Activated CD8-positive, alpha-beta T cell treated with anti-CD3 and anti-CD28 coated beads for 36 hours (primary cell): ENCODE measurements at regions not wholly inside any gene's neighbourhood (a gene's known extent, or its start where the extent isn't known, plus 50 kb on each side); places are given as distances from the start of the nearest gene placed in this dataset.

Experiments
- ATAC-seq: fragments of 200-7000 bp; cut with Tn5 transposase; one replicate; pipeline ENCODE4 v1.10.0; 2021; ENCODE audit warnings: mild to moderate bottlenecking, moderate library complexity
- CTCF ChIA-PET: fragments of 350-600 bp; sonication (Branson Sonifier 250); formaldehyde crosslinking; loops from one replicate; lab custom pipeline; 2021; ENCODE audit warnings: antibody characterized with exemption; lab: Charles Lee
- POLR2A ChIA-PET: fragments of 350-600 bp; sonication (Branson Sonifier 250); formaldehyde crosslinking; loops from one replicate; lab custom pipeline; 2021; ENCODE audit warnings: antibody characterized with exemption; lab: Charles Lee
- DNase-seq: peaks from one replicate; pipeline ENCODE4 v3.0.0-alpha.2; 2020
- H3K27ac Mint-ChIP-seq: one replicate; pipeline ENCODE4 v1.8.0; 2021; ENCODE audit warnings: mild to moderate bottlenecking, mixed read lengths
- H3K27me3 Mint-ChIP-seq: one replicate; pipeline ENCODE4 v1.8.0; 2021; ENCODE audit warnings: mixed read lengths
- H3K36me3 Mint-ChIP-seq: one replicate; pipeline ENCODE4 v1.8.0; 2021; ENCODE audit warnings: low read depth, mixed read lengths
- H3K4me1 Mint-ChIP-seq: one replicate; pipeline ENCODE4 v1.8.0; 2021; ENCODE audit warnings: low read depth, mixed read lengths
- H3K4me3 Mint-ChIP-seq: one replicate; pipeline ENCODE4 v1.8.0; 2021; ENCODE audit warnings: mild to moderate bottlenecking, moderate library complexity, mixed read lengths
- H3K9me3 Mint-ChIP-seq: one replicate; pipeline ENCODE4 v1.8.0; 2021; ENCODE audit warnings: mixed read lengths
- intact Hi-C: fragments of 100-400 bp; cut with micrococcal nuclease; formaldehyde crosslinking; loops from one replicate; pipeline ENCODE4 v1.10.0; 2022
- TF ChIP-seq, protein P1 (sequence below): fragments of 200-600 bp; IDR thresholded peaks from one replicate; pipeline ENCODE4 v1.8.0; 2022; ENCODE audit warnings: antibody characterized with exemption, mild to moderate bottlenecking

GRCh38 chr2:180716186-180717180, 263.9 kb upstream of the UBE2E3 start:
- Mint-ChIP-seq H3K27ac (no peak overlapping the region), H3K36me3 (no peaks in the 10 kb centered on the region), H3K4me3 (no peak overlapping the region), H3K4me1 (no peaks in the 10 kb centered on the region), H3K9me3 (no peaks in the 10 kb centered on the region), H3K27me3 (peaks cover 2% of the 10 kb centered on the region)
- TF ChIP-seq, protein P1, sequence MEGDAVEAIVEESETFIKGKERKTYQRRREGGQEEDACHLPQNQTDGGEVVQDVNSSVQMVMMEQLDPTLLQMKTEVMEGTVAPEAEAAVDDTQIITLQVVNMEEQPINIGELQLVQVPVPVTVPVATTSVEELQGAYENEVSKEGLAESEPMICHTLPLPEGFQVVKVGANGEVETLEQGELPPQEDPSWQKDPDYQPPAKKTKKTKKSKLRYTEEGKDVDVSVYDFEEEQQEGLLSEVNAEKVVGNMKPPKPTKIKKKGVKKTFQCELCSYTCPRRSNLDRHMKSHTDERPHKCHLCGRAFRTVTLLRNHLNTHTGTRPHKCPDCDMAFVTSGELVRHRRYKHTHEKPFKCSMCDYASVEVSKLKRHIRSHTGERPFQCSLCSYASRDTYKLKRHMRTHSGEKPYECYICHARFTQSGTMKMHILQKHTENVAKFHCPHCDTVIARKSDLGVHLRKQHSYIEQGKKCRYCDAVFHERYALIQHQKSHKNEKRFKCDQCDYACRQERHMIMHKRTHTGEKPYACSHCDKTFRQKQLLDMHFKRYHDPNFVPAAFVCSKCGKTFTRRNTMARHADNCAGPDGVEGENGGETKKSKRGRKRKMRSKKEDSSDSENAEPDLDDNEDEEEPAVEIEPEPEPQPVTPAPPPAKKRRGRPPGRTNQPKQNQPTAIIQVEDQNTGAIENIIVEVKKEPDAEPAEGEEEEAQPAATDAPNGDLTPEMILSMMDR = no peak
- DNase-seq = no peak
- ChIA-PET CTCF (no interaction called here), POLR2A (no interaction called here)
- no peak for ATAC-seq
- intact Hi-C loops = no loop called here

DNA sequence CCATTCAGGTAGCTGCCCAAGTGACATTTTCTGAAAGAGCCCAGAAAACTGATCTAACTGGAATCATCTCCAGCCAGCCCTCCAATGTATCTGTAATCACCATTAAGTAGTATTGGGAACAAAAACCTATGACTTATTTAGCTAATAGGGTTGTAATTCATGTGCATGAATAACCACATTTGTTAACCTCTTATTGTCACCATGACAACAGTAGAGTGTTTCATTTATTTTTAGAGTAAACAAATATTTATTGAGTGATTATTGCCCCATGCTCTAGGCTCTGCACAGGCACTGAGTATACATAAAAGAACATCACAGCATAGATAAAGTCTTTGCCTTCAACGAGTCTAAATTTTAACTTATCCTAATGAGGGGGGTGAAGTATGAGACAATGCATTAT, 265.4 kb upstream of the UBE2E3 start:
- ChIA-PET POLR2A (interaction anchor here (1.2 kb wide), 1 partner anchor 8 kb away, joined by 3 read pairs; no protein-coding TSS in a partner anchor), CTCF (interaction anchor here (1.0 kb wide), 1 partner anchor 266 kb away, joined by 3 read pairs; the partner anchor contains the start of gene UBE2E3)
- Mint-ChIP-seq H3K27ac (no peak overlapping the region), H3K4me1 (no peaks in the 10 kb centered on the region), H3K27me3 (peaks cover 2% of the 10 kb centered on the region), H3K9me3 (no peaks in the 10 kb centered on the region), H3K4me3 (no peak overlapping the region), H3K36me3 (no peaks in the 10 kb centered on the region)
- DNase-seq (no peak), ATAC-seq (no peak)
- intact Hi-C loops = no loop called here
- TF ChIP-seq, protein P1 = no peak

- DNase-seq (no peak), ATAC-seq (no peak)
- intact Hi-C loops = no loop called here
- Mint-ChIP-seq H3K9me3 (no peaks in the 10 kb centered on the region), H3K4me3 (no peak overlapping the region), H3K27me3 (peaks cover 2% of the 10 kb centered on the region), H3K27ac (no peak overlapping the region), H3K4me1 (no peaks in the 10 kb centered on the region), H3K36me3 (no peaks in the 10 kb centered on the region)
- POLR2A ChIA-PET = no interaction called here
- CTCF ChIA-PET = interaction anchor here (1.5 kb wide), 1 partner anchor 13 kb away, joined by 3 read pairs; no protein-coding TSS in a partner anchor
- TF ChIP-seq, protein P1 = no peak
Observed at GRCh38 chr2:180709392-180710145, 270.8 kb upstream of the UBE2E3 start.

GRCh38 chr2:180707884-180708205, 272.6 kb upstream of the UBE2E3 start:
- H3K4me3 Mint-ChIP-seq = no peak overlapping the region
- ChIA-PET POLR2A (no interaction called here), CTCF (no interaction called here)
- no peak for ATAC-seq
- no peak for DNase-seq
- H3K27ac Mint-ChIP-seq = no peak overlapping the region
- H3K9me3 Mint-ChIP-seq = no peaks in the 10 kb centered on the region
- H3K4me1 Mint-ChIP-seq = no peaks in the 10 kb centered on the region
- H3K27me3 Mint-ChIP-seq = peaks cover 1% of the 10 kb centered on the region
- intact Hi-C loops = no loop called here
- TF ChIP-seq, protein P1 = no peak
- H3K36me3 Mint-ChIP-seq = no peaks in the 10 kb centered on the region
